Colonic mucosa (tissue), 4 donors: ENCODE measurements at regions not wholly inside any gene's neighbourhood (a gene's known extent, or its start where the extent isn't known, plus 50 kb on each side); places are given as distances from the start of the nearest gene placed in this dataset.

Experiments used
- DNase-seq: peaks from one replicate; pipeline ENCODE4 v3.0.0-alpha.2; 2020
- H3K27ac ChIP-seq: fragments of 200-600 bp; one replicate; pipeline ENCODE4 v1.8.0; 2021
- H3K27me3 ChIP-seq: fragments of 200-600 bp; one replicate; pipeline ENCODE4 v1.8.0; 2021
- H3K36me3 ChIP-seq: fragments of 200-600 bp; one replicate; pipeline ENCODE4 v1.8.0; 2021
- H3K4me1 ChIP-seq: fragments of 200-600 bp; one replicate; pipeline ENCODE4 v1.8.0; 2021; ENCODE audit warnings: mild to moderate bottlenecking
- H3K4me3 ChIP-seq: fragments of 200-600 bp; one replicate; pipeline ENCODE4 v1.8.0; 2021
- H3K9ac ChIP-seq, 2 donors: one replicate each; pipeline ENCODE4 v1.7.0; 2013; ENCODE audit warnings: control low read depth in 2 of 2, low read depth in 2 of 2, low read length in 2 of 2
- H3K9me3 ChIP-seq: fragments of 200-600 bp; one replicate; pipeline ENCODE4 v1.8.0; 2021
- CTCF ChIP-seq: fragments of 200-600 bp; IDR thresholded peaks from one replicate; pipeline ENCODE4 v1.8.0; 2022; ENCODE audit warnings: antibody characterized with exemption, mild to moderate bottlenecking
- intact Hi-C: fragments of 100-400 bp; cut with DNase I; formaldehyde crosslinking; loops from one replicate; pipeline ENCODE4 v1.14.1; 2022
- donor health status: healthy.
- donor health status: DM: no; HTN: no; CAD: no.
- donor health status: DM: no; HTN: no; CAD: no.

DNA sequence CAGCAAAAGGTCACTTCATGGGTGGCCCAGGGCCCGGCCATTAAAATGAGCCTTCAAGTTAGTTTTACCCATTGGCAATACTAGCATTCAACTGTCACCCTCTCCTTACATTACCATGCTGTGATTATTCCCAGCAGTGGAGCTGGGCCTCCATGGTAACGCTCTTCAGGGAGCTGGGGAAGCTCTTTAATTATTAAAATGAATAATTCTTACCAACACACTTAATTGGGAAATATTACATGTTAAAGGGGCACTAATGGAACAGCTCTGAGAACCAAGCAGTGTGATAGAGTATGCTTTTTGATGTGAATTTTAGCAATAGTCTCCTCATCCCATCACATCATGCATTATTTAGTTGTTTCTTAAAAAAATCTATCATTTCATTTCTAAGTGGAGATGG lies 187.2 kb downstream of the CEMIP2 start:
- Histone ChIP-seq H3K27ac (no peak overlapping the region), H3K27me3 (no peaks in the 10 kb centered on the region), H3K4me1 (no peaks in the 10 kb centered on the region), H3K9ac (no peak overlapping the region), H3K9me3 (no peaks in the 10 kb centered on the region), H3K36me3 (no peaks in the 10 kb centered on the region), H3K4me3 (no peak overlapping the region)
- no peak for TF ChIP-seq CTCF
- no peak for DNase-seq
- intact Hi-C loops, result no loop called here

DNA sequence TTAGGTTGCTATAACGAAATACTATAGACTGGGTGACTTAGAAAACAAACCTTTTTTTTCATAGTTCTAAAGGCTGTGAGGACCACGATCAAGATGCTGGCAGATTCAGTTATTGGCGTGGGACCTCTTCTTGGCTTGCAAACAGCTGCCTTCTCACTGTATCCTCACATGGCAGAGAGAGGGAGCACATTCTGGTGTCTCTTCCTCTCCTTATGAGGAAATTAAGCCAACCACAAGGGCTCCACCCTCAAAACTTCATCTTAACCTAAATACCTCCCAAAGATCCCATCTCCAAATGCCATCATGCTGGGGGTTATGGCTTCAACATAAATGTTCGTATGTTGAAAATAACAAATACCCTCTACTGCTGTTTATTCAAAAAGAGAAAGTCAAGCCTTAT lies 197.1 kb downstream of the CEMIP2 start:
- intact Hi-C loops, result no loop called here
- H3K9me3 ChIP-seq, result no peaks in the 10 kb centered on the region
- DNase-seq, result no peak
- no peak for TF ChIP-seq CTCF
- no peaks in the 10 kb centered on the region for H3K36me3 ChIP-seq
- no peak overlapping the region for H3K4me3 ChIP-seq
- no peak overlapping the region for H3K27ac ChIP-seq
- no peaks in the 10 kb centered on the region for H3K27me3 ChIP-seq
- H3K9ac ChIP-seq, result no peak overlapping the region
- no peaks in the 10 kb centered on the region for H3K4me1 ChIP-seq

GRCh38 chr9:71567890-71568289 lies 200.4 kb downstream of the CEMIP2 start:
- Histone ChIP-seq H3K9me3 (no peaks in the 10 kb centered on the region), H3K4me3 (no peak overlapping the region), H3K4me1 (no peaks in the 10 kb centered on the region), H3K36me3 (no peaks in the 10 kb centered on the region), H3K27ac (no peak overlapping the region), H3K9ac (no peak overlapping the region), H3K27me3 (no peaks in the 10 kb centered on the region)
- intact Hi-C loops, result no loop called here
- no peak for TF ChIP-seq CTCF
- no peak for DNase-seq

GRCh38 chr9:71562140-71562539 lies 206.2 kb downstream of the CEMIP2 start:
- Histone ChIP-seq H3K9me3 (no peaks in the 10 kb centered on the region), H3K4me3 (no peak overlapping the region), H3K9ac (no peak overlapping the region), H3K27me3 (no peaks in the 10 kb centered on the region), H3K27ac (no peak overlapping the region), H3K36me3 (no peaks in the 10 kb centered on the region), H3K4me1 (no peaks in the 10 kb centered on the region)
- no peak for DNase-seq
- intact Hi-C loops, result no loop called here
- no peak for TF ChIP-seq CTCF

GRCh38 chr9:71557310-71557709 lies 211.0 kb downstream of the CEMIP2 start:
- TF ChIP-seq CTCF, result no peak
- Histone ChIP-seq H3K9me3 (no peaks in the 10 kb centered on the region), H3K36me3 (no peaks in the 10 kb centered on the region), H3K27me3 (no peaks in the 10 kb centered on the region), H3K9ac (no peak overlapping the region), H3K4me3 (no peak overlapping the region), H3K4me1 (no peaks in the 10 kb centered on the region), H3K27ac (no peak overlapping the region)
- intact Hi-C loops, result no loop called here
- no peak for DNase-seq

DNA sequence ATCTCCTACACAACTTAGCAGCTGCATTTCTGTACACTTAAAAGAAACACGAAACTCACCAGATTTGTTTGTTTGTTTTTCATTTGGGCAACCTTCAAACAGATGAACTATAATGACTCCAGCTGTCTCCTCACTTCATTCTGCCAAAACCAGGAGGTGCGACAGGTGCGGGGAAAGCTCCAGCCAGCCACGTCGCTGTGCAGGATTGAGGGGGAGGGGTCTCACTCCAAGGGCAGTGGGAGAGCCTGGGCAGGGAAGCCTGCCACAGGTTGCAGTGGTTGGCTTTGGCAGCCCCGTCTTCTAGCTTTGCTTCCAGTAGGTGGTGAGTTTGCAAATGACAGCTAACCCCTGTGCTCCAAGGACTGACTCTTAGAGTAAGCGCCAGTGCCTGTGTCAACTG lies 215.8 kb downstream of the CEMIP2 start:
- Histone ChIP-seq H3K9me3 (no peaks in the 10 kb centered on the region), H3K4me1 (no peaks in the 10 kb centered on the region), H3K27me3 (no peaks in the 10 kb centered on the region), H3K27ac (no peak overlapping the region), H3K9ac (no peak overlapping the region), H3K4me3 (no peak overlapping the region), H3K36me3 (no peaks in the 10 kb centered on the region)
- TF ChIP-seq CTCF, result no peak
- intact Hi-C loops, result no loop called here
- no peak for DNase-seq
